Right atrium auricular region (tissue), 2 donors: ENCODE measurements at regions not wholly inside any gene's neighbourhood (a gene's known extent, or its start where the extent isn't known, plus 50 kb on each side); places are given as distances from the start of the nearest gene placed in this dataset.

Experiments
- DNase-seq: peaks from one replicate; pipeline ENCODE4 v3.0.0-alpha.2; 2019; ENCODE audit warnings: low spot score
- H3K27ac ChIP-seq, 2 donors: fragments of 200-600 bp; sonication (generic); 1 replicate in 1 of 2; 2 replicates in 1 of 2; pipeline ENCODE4 v1.5.1; 2016 to 2019
- H3K27me3 ChIP-seq, 2 donors: fragments of 200-600 bp; sonication (generic); one replicate each; pipeline versions ENCODE4 v1.5.1 to v1.6.0; 2017 to 2019
- H3K36me3 ChIP-seq: fragments of 200-600 bp; sonication (generic); one replicate; pipeline ENCODE4 v1.5.1; 2016
- H3K4me1 ChIP-seq, 2 donors: fragments of 200-600 bp; sonication (generic); one replicate each; pipeline versions ENCODE4 v1.5.1 to v1.6.0; 2017 to 2019
- H3K4me3 ChIP-seq, 2 donors: fragments of 200-600 bp; sonication (generic); 1 replicate in 1 of 2; 2 replicates in 1 of 2; pipeline ENCODE4 v1.5.1; 2017 to 2019; ENCODE audit warnings: mild to moderate bottlenecking in 1 of 2, moderate library complexity in 1 of 2
- H3K9me3 ChIP-seq, 2 donors: fragments of 200-600 bp; sonication (generic); one replicate each; pipeline ENCODE4 v1.5.1; 2019
- CTCF ChIP-seq, 2 donors: fragments of 200-600 bp; sonication (generic); IDR thresholded peaks; one replicate each; pipeline ENCODE4 v1.5.1; 2019; ENCODE audit warnings: antibody characterized with exemption in 2 of 2

- Histone ChIP-seq H3K9me3 (no peaks in the 10 kb centered on the region), H3K27ac (no peak overlapping the region), H3K27me3 (no peaks in the 10 kb centered on the region), H3K4me3 (no peak overlapping the region), H3K4me1 (no peaks in the 10 kb centered on the region), H3K36me3 (no peaks in the 10 kb centered on the region)
- no peak for DNase-seq
- no peak for TF ChIP-seq CTCF (IDR thresholded peaks at IDR 0.05)
Observed at GRCh38 chr7:21365866-21366624, 61.8 kb upstream of the SP4 start.

- no peak for DNase-seq
- Histone ChIP-seq H3K4me3 (no peak overlapping the region), H3K27me3 (no peaks in the 10 kb centered on the region), H3K9me3 (no peaks in the 10 kb centered on the region), H3K27ac (no peak overlapping the region), H3K4me1 (no peaks in the 10 kb centered on the region), H3K36me3 (no peaks in the 10 kb centered on the region)
- TF ChIP-seq CTCF (IDR thresholded peaks at IDR 0.05), result no peak
Observed at GRCh38 chr7:21367081-21367480, 60.8 kb upstream of the SP4 start.

GRCh38 chr7:21367537-21367936 lies 60.3 kb upstream of the SP4 start:
- no peak for DNase-seq
- no peak for TF ChIP-seq CTCF (IDR thresholded peaks at IDR 0.05)
- no peaks in the 10 kb centered on the region for H3K4me1 ChIP-seq
- no peak overlapping the region for H3K27ac ChIP-seq
- H3K4me3 ChIP-seq, result no peak overlapping the region
- H3K36me3 ChIP-seq, result no peaks in the 10 kb centered on the region
- H3K9me3 ChIP-seq, result no peaks in the 10 kb centered on the region
- no peaks in the 10 kb centered on the region for H3K27me3 ChIP-seq

- Histone ChIP-seq H3K4me3 (no peak overlapping the region), H3K4me1 (no peaks in the 10 kb centered on the region), H3K27me3 (no peaks in the 10 kb centered on the region), H3K36me3 (no peaks in the 10 kb centered on the region), H3K27ac (no peak overlapping the region), H3K9me3 (no peaks in the 10 kb centered on the region)
- DNase-seq, result no peak
- TF ChIP-seq CTCF (IDR thresholded peaks at IDR 0.05), result no peak
Observed at GRCh38 chr7:21368317-21368716, 59.6 kb upstream of the SP4 start.

- H3K4me1 ChIP-seq, result no peaks in the 10 kb centered on the region
- DNase-seq, result no peak
- H3K27me3 ChIP-seq, result no peaks in the 10 kb centered on the region
- no peaks in the 10 kb centered on the region for H3K36me3 ChIP-seq
- H3K9me3 ChIP-seq, result no peaks in the 10 kb centered on the region
- no peak overlapping the region for H3K4me3 ChIP-seq
- H3K27ac ChIP-seq, result no peak overlapping the region
- no peak for TF ChIP-seq CTCF (IDR thresholded peaks at IDR 0.05)
Observed at GRCh38 chr7:21370283-21370982, 57.5 kb upstream of the SP4 start.
